ENCODE measurements at regions not wholly inside any gene's neighbourhood (a gene's known extent, or its start where the extent isn't known, plus 50 kb on each side); places are given as distances from the start of the nearest gene placed in this dataset.

GRCh38 chr1:203424861-203425662, 50.5 kb upstream of the PRELP start:
- TF ChIP-seq CTCF (IDR thresholded peaks at IDR 0.05) (no peak), POLR2AphosphoS5 (IDR thresholded peaks at IDR 0.05; ENCODE audit: insufficient read depth in 1 of 2, low read depth in 1 of 2) (no peak)

Data from vagina (tissue), 2 donors.